ENCODE measurements at regions not wholly inside any gene's neighbourhood (a gene's known extent, or its start where the extent isn't known, plus 50 kb on each side); places are given as distances from the start of the nearest gene placed in this dataset.

GRCh38 chr5:158022393-158022792 lies 163.4 kb upstream of the CLINT1 start:
- intact Hi-C loops (cut with DNase I; ENCODE audit: low total_unique reads): no loop called here
- DNase-seq (ENCODE audit: low spot score in 2 of 2): no peak
- no peak for TF ChIP-seq POLR2A (IDR thresholded peaks at IDR 0.05)
- TF ChIP-seq, protein P1, sequence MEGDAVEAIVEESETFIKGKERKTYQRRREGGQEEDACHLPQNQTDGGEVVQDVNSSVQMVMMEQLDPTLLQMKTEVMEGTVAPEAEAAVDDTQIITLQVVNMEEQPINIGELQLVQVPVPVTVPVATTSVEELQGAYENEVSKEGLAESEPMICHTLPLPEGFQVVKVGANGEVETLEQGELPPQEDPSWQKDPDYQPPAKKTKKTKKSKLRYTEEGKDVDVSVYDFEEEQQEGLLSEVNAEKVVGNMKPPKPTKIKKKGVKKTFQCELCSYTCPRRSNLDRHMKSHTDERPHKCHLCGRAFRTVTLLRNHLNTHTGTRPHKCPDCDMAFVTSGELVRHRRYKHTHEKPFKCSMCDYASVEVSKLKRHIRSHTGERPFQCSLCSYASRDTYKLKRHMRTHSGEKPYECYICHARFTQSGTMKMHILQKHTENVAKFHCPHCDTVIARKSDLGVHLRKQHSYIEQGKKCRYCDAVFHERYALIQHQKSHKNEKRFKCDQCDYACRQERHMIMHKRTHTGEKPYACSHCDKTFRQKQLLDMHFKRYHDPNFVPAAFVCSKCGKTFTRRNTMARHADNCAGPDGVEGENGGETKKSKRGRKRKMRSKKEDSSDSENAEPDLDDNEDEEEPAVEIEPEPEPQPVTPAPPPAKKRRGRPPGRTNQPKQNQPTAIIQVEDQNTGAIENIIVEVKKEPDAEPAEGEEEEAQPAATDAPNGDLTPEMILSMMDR (IDR thresholded peaks at IDR 0.05): no peak
- H3K4me3 ChIP-seq (ENCODE audit: low read depth, poor library complexity, severe bottlenecking): no peak overlapping the region
- 71 to 82% methylated on average over 3 of the region's 3 CpGs for WGBS, 2 donors

DNA sequence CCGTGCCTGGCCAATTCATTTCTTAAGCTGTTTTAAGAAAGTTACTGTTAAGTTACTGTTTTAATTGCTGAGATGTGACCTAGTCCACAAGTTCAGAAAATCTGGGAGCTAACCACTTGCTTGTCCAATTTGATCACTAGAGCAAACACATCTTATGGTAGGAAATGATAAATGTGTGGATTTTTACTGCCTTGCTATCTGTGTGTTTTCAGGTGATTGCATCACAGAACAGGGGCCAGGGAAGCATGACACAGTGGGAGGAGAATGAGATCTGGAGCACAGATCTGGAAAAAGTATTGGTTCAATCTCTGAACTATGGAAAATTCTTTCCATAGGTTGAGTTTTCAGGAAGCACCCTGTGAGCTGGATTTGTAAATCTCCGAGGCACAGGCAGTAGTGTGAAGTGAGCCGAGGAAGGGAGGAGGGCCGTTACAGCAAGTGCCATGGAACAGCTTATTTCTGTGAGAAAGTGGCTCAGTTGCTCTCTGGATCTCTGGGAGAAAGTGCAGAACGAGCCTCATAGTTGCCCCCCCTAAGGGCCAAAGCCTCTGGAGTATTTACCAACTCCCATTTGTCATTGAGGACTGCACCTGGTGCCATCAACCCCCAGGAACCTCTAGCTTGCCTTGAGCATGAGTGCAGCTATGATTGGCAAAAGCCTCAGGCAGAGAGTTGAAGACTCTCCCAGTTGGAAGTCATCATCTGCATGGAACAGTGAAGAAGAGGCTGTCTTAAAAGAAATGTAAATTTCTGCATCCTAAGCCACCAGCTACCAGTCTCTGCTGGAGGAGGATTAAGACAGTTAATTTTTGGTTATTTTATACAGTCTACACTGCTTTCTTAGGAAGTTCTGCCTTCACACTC lies 161.8 kb upstream of the CLINT1 start:
- DNase-seq (ENCODE audit: low spot score in 2 of 2): no peak
- intact Hi-C loops (cut with DNase I; ENCODE audit: low total_unique reads): no loop called here
- WGBS, 2 donors: 71 to 75% methylated on average over 5 of the region's 5 CpGs
- no peak for TF ChIP-seq POLR2A (IDR thresholded peaks at IDR 0.05)
- TF ChIP-seq, protein P1 (IDR thresholded peaks at IDR 0.05): no peak
- no peak overlapping the region for H3K4me3 ChIP-seq (ENCODE audit: low read depth, poor library complexity, severe bottlenecking)

DNA sequence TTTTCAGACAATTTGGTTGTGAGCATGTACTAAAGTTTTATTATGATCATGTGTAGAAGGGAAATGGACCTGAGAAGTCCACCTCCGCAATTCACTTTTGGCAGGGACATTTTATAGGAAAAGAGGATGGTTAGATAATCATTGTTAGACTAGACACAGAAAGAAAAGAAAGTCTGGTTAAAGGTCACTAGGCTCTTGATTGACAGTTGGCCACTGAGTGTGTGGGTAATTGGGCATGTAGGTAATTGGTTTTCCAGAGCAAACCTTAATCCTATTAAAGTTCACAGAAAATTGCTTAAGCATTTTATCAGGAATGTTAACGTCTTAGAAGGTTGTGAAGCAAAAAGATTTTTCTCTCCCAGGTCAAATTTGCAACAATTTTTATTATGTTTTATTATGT lies 158.5 kb upstream of the CLINT1 start:
- 80 to 89% methylated on average over 2 of the region's 2 CpGs for WGBS, 2 donors
- H3K4me3 ChIP-seq (ENCODE audit: low read depth, poor library complexity, severe bottlenecking): no peak overlapping the region
- TF ChIP-seq, protein P1 (IDR thresholded peaks at IDR 0.05): no peak
- no peak for TF ChIP-seq POLR2A (IDR thresholded peaks at IDR 0.05)
- intact Hi-C loops (cut with DNase I; ENCODE audit: low total_unique reads): no loop called here
- no peak for DNase-seq (ENCODE audit: low spot score in 2 of 2)

- TF ChIP-seq, protein P1 (IDR thresholded peaks at IDR 0.05): no peak
- no peak for TF ChIP-seq POLR2A (IDR thresholded peaks at IDR 0.05)
- no peak overlapping the region for H3K4me3 ChIP-seq (ENCODE audit: low read depth, poor library complexity, severe bottlenecking)
- intact Hi-C loops (cut with DNase I; ENCODE audit: low total_unique reads): no loop called here
- no peak for DNase-seq (ENCODE audit: low spot score in 2 of 2)
- 93 to 100% methylated on average over 1 of the region's 1 CpG for WGBS, 2 donors
These were observed 155.4 kb upstream of the CLINT1 start for GRCh38 chr5:158014372-158014771.

DNA sequence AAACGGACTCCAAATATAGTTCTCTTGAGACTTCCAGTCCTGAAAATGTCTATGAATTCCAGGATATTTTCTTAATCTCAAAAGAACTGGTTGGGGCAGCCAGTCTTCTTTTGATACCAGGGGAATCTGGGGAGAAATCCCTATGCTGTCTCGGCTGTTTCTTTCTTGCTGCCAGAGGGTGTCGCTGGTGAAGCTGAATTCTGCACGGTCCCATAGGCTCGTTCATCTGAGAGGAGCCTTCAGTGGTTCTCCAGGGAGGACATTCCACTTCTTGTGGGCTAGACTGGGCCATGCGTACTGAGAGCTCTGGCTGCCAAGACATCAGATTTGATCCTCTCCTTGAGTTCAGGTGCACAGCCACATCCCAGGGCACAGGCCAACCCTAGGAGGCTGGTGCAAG lies 155.0 kb upstream of the CLINT1 start:
- DNase-seq (ENCODE audit: low spot score in 2 of 2): no peak
- TF ChIP-seq, protein P1 (IDR thresholded peaks at IDR 0.05): no peak
- TF ChIP-seq POLR2A (IDR thresholded peaks at IDR 0.05): no peak
- no peak overlapping the region for H3K4me3 ChIP-seq (ENCODE audit: low read depth, poor library complexity, severe bottlenecking)
- intact Hi-C loops (cut with DNase I; ENCODE audit: low total_unique reads): no loop called here
- 22 to 31% methylated on average over 6 of the region's 6 CpGs for WGBS, 2 donors

DNA sequence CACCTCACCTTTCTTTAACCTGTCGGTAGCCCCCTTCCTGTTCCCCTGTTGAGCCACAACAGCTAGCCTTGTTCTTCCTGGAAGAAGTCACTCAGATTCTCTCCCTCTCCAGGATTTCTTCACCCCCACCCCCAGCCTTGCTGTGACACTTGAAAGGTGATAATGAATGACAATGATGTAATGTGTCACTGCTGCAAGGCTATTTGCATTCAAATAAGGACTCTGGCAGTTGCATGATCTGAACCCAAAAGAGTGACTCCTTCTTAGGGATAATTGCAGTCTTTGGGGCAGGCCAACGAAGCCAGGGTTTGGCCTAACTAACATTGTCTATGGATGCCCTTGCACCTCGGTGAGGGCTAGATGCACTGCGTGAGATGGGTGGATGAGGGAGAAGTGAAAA lies 154.4 kb upstream of the CLINT1 start:
- intact Hi-C loops (cut with DNase I; ENCODE audit: low total_unique reads): no loop called here
- TF ChIP-seq, protein P1 (IDR thresholded peaks at IDR 0.05): no peak
- TF ChIP-seq POLR2A (IDR thresholded peaks at IDR 0.05): no peak
- WGBS, 2 donors: 64 to 72% methylated on average over 4 of the region's 4 CpGs
- no peak overlapping the region for H3K4me3 ChIP-seq (ENCODE audit: low read depth, poor library complexity, severe bottlenecking)
- no peak for DNase-seq (ENCODE audit: low spot score in 2 of 2)

Measured in lower leg skin (tissue), 4 donors.